Lower leg skin (tissue), 4 donors: ENCODE measurements at regions not wholly inside any gene's neighbourhood (a gene's known extent, or its start where the extent isn't known, plus 50 kb on each side); places are given as distances from the start of the nearest gene placed in this dataset.
"Not testable (repeated sequence)": the region's sequence is repeated elsewhere in the genome, so short reads cannot be mapped to it uniquely, and the experiment has no call there.

Experiments used
- DNase-seq, 2 donors: peaks; one replicate each; pipeline ENCODE4 v3.0.0-alpha.2; 2019; ENCODE audit warnings: low spot score in 2 of 2
- H3K4me3 ChIP-seq: fragments of 200-600 bp; sonication (generic); 2 replicates; pipeline ENCODE4 v1.5.1; 2017; ENCODE audit warnings: mild to moderate bottlenecking, low read depth; ENCODE audit not compliant: poor library complexity, severe bottlenecking
- CTCF ChIP-seq, 3 donors: fragments of 450-650 bp; IDR thresholded peaks; one replicate each; pipeline ENCODE4 v1.5.1; 2016; ENCODE audit warnings: antibody characterized with exemption in 3 of 3, mild to moderate bottlenecking in 3 of 3, moderate library complexity in 2 of 3
- POLR2A ChIP-seq, 2 donors: fragments of 450-650 bp; IDR thresholded peaks; one replicate each; pipeline ENCODE4 v1.6.1; 2016 to 2017; ENCODE audit warnings: antibody characterized with exemption in 2 of 2, mild to moderate bottlenecking in 1 of 2, moderate library complexity in 1 of 2
- WGBS, 2 donors: methylation state at CpG; one replicate each; pipeline ENCODE4 v1.1.5; 2018; 5-methylcytosine and 5-hydroxymethylcytosine counted together
- intact Hi-C: fragments of 100-400 bp; cut with DNase I; formaldehyde crosslinking; loops from one replicate; pipeline ENCODE4 v1.15.0; 2023; ENCODE audit warnings: low total_unique reads

- WGBS, 2 donors, result 91 to 94% methylated on average over 18 of the region's 18 CpGs
- TF ChIP-seq POLR2A (IDR thresholded peaks at IDR 0.05) (no peak), CTCF (IDR thresholded peaks at IDR 0.05) (no peak)
- intact Hi-C loops, result no loop called here
- H3K4me3 ChIP-seq, result no peak overlapping the region
- no peak for DNase-seq
Observed at GRCh38 chr5:25991639-25992038, 1046.7 kb downstream of the CDH9 start.

- intact Hi-C loops, result no loop called here
- no peak overlapping the region for H3K4me3 ChIP-seq
- DNase-seq, result no peak
- WGBS, 2 donors, result 96 to 98% methylated on average over 1 of the region's 1 CpG
- no peak for TF ChIP-seq POLR2A (IDR thresholded peaks at IDR 0.05)
- TF ChIP-seq CTCF (IDR thresholded peaks at IDR 0.05), result no peak
Observed at GRCh38 chr5:25990771-25991170, 1047.6 kb downstream of the CDH9 start.

- intact Hi-C loops, result no loop called here
- no peak overlapping the region for H3K4me3 ChIP-seq
- no peak for DNase-seq
- 92 to 95% methylated on average over 1 of the region's 1 CpG for WGBS, 2 donors
- no peak for TF ChIP-seq CTCF (IDR thresholded peaks at IDR 0.05)
- TF ChIP-seq POLR2A (IDR thresholded peaks at IDR 0.05), result no peak
Observed at GRCh38 chr5:25979086-25979485, 1059.3 kb downstream of the CDH9 start.

GRCh38 chr5:25975885-25976284 lies 1062.5 kb downstream of the CDH9 start:
- intact Hi-C loops, result no loop called here
- no peak for TF ChIP-seq CTCF (IDR thresholded peaks at IDR 0.05)
- TF ChIP-seq POLR2A (IDR thresholded peaks at IDR 0.05), result no peak
- no peak overlapping the region for H3K4me3 ChIP-seq
- DNase-seq, result no peak
- 56 to 68% methylated on average over 2 of the region's 2 CpGs for WGBS, 2 donors

GRCh38 chr5:25974451-25974850 lies 1063.9 kb downstream of the CDH9 start:
- H3K4me3 ChIP-seq, result no peak overlapping the region
- intact Hi-C loops, result no loop called here
- WGBS, 2 donors, result 91% methylated on average over 1 of the region's 1 CpG
- TF ChIP-seq POLR2A (IDR thresholded peaks at IDR 0.05) (no peak), CTCF (IDR thresholded peaks at IDR 0.05) (no peak)
- DNase-seq, result no peak

- TF ChIP-seq POLR2A (IDR thresholded peaks at IDR 0.05) (no peak), CTCF (IDR thresholded peaks at IDR 0.05) (no peak)
- no peak for DNase-seq
- H3K4me3 ChIP-seq, result no peak overlapping the region
- intact Hi-C loops, result no loop called here
- WGBS, 2 donors, result 88 to 89% methylated on average over 3 of the region's 3 CpGs
Observed at GRCh38 chr5:25970906-25971489, 1067.4 kb downstream of the CDH9 start.

GRCh38 chr5:25969042-25969441 lies 1069.3 kb downstream of the CDH9 start:
- WGBS, 2 donors, result 67 to 79% methylated on average over 2 of the region's 2 CpGs
- intact Hi-C loops, H3K4me3 ChIP-seq, DNase-seq: not testable (repeated sequence)
